Skeletal muscle cell (primary cell): ENCODE measurements at regions not wholly inside any gene's neighbourhood (a gene's known extent, or its start where the extent isn't known, plus 50 kb on each side); places are given as distances from the start of the nearest gene placed in this dataset.
"Not testable (repeated sequence)": the region's sequence is repeated elsewhere in the genome, so short reads cannot be mapped to it uniquely, and the experiment has no call there.

Experiments
- DNase-seq: peaks from one replicate; pipeline ENCODE4 v3.0.0-alpha.2; 2010; ENCODE audit warnings: low read depth
- H3K4me3 ChIP-seq: 2 replicates; pipeline ENCODE4 v1.5.1; 2011; ENCODE audit warnings: low read depth, mild to moderate bottlenecking, control low read depth, low read length, moderate library complexity

GRCh38 chr2:134021830-134022524, 231.9 kb upstream of the MGAT5 start:
- DNase-seq: no peak

GRCh38 chr2:134023854-134024253, 230.0 kb upstream of the MGAT5 start:
- no peak overlapping the region for H3K4me3 ChIP-seq
- DNase-seq: no peak

More at GRCh38 chr2:134021830-134022524, 231.9 kb upstream of the MGAT5 start:
- H3K4me3 ChIP-seq: no peak overlapping the region

GRCh38 chr2:134027980-134028379, 225.9 kb upstream of the MGAT5 start:
- no peak for DNase-seq
- H3K4me3 ChIP-seq: no peak overlapping the region

GRCh38 chr2:134029418-134029817, 224.5 kb upstream of the MGAT5 start:
- no peak overlapping the region for H3K4me3 ChIP-seq
- DNase-seq: no peak

GRCh38 chr2:134031539-134031938, 222.3 kb upstream of the MGAT5 start:
- no peak overlapping the region for H3K4me3 ChIP-seq
- DNase-seq: no peak

GRCh38 chr2:134035605-134036370, 218.1 kb upstream of the MGAT5 start:
- H3K4me3 ChIP-seq: no peak overlapping the region
- no peak for DNase-seq

GRCh38 chr2:134039912-134040581, 213.8 kb upstream of the MGAT5 start:
- no peak for DNase-seq
- H3K4me3 ChIP-seq: no peak overlapping the region

GRCh38 chr2:134040626-134041172, 213.2 kb upstream of the MGAT5 start:
- not testable (repeated sequence) for DNase-seq, H3K4me3 ChIP-seq

- no peak for DNase-seq
- H3K4me3 ChIP-seq: no peak overlapping the region
Measured at GRCh38 chr2:134041877-134042276, 212.0 kb upstream of the MGAT5 start.

GRCh38 chr2:134043028-134043427, 210.8 kb upstream of the MGAT5 start:
- H3K4me3 ChIP-seq, DNase-seq: not testable (repeated sequence)

GRCh38 chr2:134052173-134052572, 201.7 kb upstream of the MGAT5 start:
- no peak overlapping the region for H3K4me3 ChIP-seq
- no peak for DNase-seq

GRCh38 chr2:134056173-134056572, 197.7 kb upstream of the MGAT5 start:
- no peak overlapping the region for H3K4me3 ChIP-seq
- DNase-seq: no peak

- not testable (repeated sequence) for DNase-seq, H3K4me3 ChIP-seq
Measured at GRCh38 chr2:134061066-134061465, 192.8 kb upstream of the MGAT5 start.

GRCh38 chr2:134062235-134062634, 191.6 kb upstream of the MGAT5 start:
- DNase-seq, H3K4me3 ChIP-seq: not testable (repeated sequence)

GRCh38 chr2:134063916-134064315, 190.0 kb upstream of the MGAT5 start:
- H3K4me3 ChIP-seq, DNase-seq: not testable (repeated sequence)

- no peak overlapping the region for H3K4me3 ChIP-seq
- DNase-seq: no peak
Measured at GRCh38 chr2:134070281-134070741, 183.6 kb upstream of the MGAT5 start.

- no peak for DNase-seq
- H3K4me3 ChIP-seq: no peak overlapping the region
Measured at GRCh38 chr2:134072341-134072740, 181.5 kb upstream of the MGAT5 start.

- H3K4me3 ChIP-seq: no peak overlapping the region
- DNase-seq: no peak
Measured at GRCh38 chr2:134073023-134073422, 180.8 kb upstream of the MGAT5 start.

- no peak overlapping the region for H3K4me3 ChIP-seq
- DNase-seq: no peak
Measured at GRCh38 chr2:134074619-134075018, 179.3 kb upstream of the MGAT5 start.

GRCh38 chr2:134075204-134075603, 178.7 kb upstream of the MGAT5 start:
- H3K4me3 ChIP-seq: no peak overlapping the region
- no peak for DNase-seq
